Gastrocnemius medialis (tissue), 4 donors: ENCODE measurements at regions not wholly inside any gene's neighbourhood (a gene's known extent, or its start where the extent isn't known, plus 50 kb on each side); places are given as distances from the start of the nearest gene placed in this dataset.
"Not testable (repeated sequence)": the region's sequence is repeated elsewhere in the genome, so short reads cannot be mapped to it uniquely, and the experiment has no call there.

Experiments used
- ATAC-seq, 2 donors: fragments of 150-250 bp; one replicate each; pipeline ENCODE4 v1.9.1; 2016
- DNase-seq, 2 donors: peaks; one replicate each; pipeline ENCODE4 v3.0.0-alpha.2; 2019
- H3K27ac ChIP-seq, 4 donors: fragments of 200-600 bp; sonication (generic); 1 replicate in 1 of 4; 2 replicates in 3 of 4; pipeline ENCODE4 v1.5.1; 2016 to 2018; ENCODE audit warnings: mild to moderate bottlenecking in 2 of 4, moderate library complexity in 1 of 4
- H3K27me3 ChIP-seq, 3 donors: fragments of 200-600 bp; sonication (generic) in 2 of 3; 1 replicate in 1 of 3; 2 replicates in 2 of 3; pipeline versions ENCODE4 v1.5.1 to v1.6.0; 2016 to 2019; ENCODE audit warnings: mild to moderate bottlenecking in 1 of 3, moderate library complexity in 1 of 3
- H3K36me3 ChIP-seq, 2 donors: fragments of 200-600 bp; sonication (generic) in 1 of 2; one replicate each; pipeline ENCODE4 v1.5.1; 2017 to 2018
- H3K4me1 ChIP-seq, 2 donors: fragments of 200-600 bp; sonication (generic) in 1 of 2; one replicate each; pipeline ENCODE4 v1.5.1; 2016 to 2017; ENCODE audit warnings: mild to moderate bottlenecking in 2 of 2
- H3K4me3 ChIP-seq, 4 donors: fragments of 200-600 bp; sonication (generic) in 3 of 4; 1 replicate in 1 of 4; 2 replicates in 3 of 4; pipeline ENCODE4 v1.5.1; 2016 to 2019; ENCODE audit warnings: mild to moderate bottlenecking in 2 of 4
- H3K9me3 ChIP-seq, 3 donors: fragments of 200-600 bp; sonication (generic) in 2 of 3; 1 replicate in 1 of 3; 2 replicates in 2 of 3; pipeline ENCODE4 v1.5.1; 2016 to 2019
- POLR2A ChIP-seq, 2 donors: fragments of 450-650 bp; IDR thresholded peaks; one replicate each; pipeline ENCODE4 v1.6.1; 2017; ENCODE audit warnings: antibody characterized with exemption in 2 of 2, mild to moderate bottlenecking in 2 of 2, moderate library complexity in 2 of 2
- in situ Hi-C, 4 donors: fragments of 200-750 bp; cut with MboI; loops; one replicate each; pipeline versions ENCODE4 v1.15.0 to v1.8.0; 2017; ENCODE audit warnings: low sequenced_read_pairs in 4 of 4
- intact Hi-C: fragments of 100-400 bp; cut with DNase I; formaldehyde crosslinking; loops from one replicate; pipeline ENCODE4 v1.15.1; 2023; ENCODE audit warnings: low total_unique reads
- TF ChIP-seq, protein P1 (sequence below), 5 experiments: fragments of 450-650 bp in 3 of 5; fragments of 200-600 bp in 2 of 5; sonication (generic) in 2 of 5; IDR thresholded peaks in 4 of 5; conservative IDR thresholded peaks in 1 of 5; 1 replicate in 4 of 5; 2 replicates in 1 of 5; pipeline ENCODE4 v1.5.1; 2016 to 2019; ENCODE audit warnings: antibody characterized with exemption in 5 of 5, mild to moderate bottlenecking in 3 of 5, moderate library complexity in 3 of 5

DNA sequence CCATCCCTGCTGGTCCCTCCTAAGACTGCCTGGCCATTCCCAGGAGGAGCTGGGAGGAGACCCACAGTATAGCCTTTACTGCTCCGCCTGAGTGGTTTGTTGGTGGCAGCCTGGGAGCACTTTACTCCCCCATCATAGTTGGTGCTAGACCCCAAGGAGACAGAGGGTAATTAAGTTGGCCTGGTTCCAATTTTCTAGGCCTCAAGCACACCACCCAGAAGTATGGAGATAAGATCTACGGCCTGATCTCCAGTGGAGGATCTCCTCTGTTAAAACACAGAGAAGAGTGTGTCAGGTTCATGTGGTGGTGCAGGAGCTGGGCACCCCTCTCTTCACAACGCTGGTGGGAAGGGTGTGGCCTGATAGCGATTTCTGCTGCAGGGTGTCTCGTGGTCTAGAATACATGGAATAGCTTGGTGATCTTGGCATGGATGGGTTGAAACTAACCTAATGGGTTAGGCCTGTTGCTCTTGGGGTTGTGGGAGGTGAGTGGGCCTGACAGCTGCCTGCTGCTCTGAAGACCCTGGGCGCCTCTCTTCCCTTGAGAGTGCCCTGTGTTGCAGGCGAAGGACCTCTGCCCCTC, 68.5 kb downstream of the FASLG start:
- intact Hi-C loops: no loop called here
- no peaks in the 10 kb centered on the region for H3K36me3 ChIP-seq
- DNase-seq: no peak
- no peak for TF ChIP-seq POLR2A (IDR thresholded peaks at IDR 0.05)
- TF ChIP-seq, protein P1, sequence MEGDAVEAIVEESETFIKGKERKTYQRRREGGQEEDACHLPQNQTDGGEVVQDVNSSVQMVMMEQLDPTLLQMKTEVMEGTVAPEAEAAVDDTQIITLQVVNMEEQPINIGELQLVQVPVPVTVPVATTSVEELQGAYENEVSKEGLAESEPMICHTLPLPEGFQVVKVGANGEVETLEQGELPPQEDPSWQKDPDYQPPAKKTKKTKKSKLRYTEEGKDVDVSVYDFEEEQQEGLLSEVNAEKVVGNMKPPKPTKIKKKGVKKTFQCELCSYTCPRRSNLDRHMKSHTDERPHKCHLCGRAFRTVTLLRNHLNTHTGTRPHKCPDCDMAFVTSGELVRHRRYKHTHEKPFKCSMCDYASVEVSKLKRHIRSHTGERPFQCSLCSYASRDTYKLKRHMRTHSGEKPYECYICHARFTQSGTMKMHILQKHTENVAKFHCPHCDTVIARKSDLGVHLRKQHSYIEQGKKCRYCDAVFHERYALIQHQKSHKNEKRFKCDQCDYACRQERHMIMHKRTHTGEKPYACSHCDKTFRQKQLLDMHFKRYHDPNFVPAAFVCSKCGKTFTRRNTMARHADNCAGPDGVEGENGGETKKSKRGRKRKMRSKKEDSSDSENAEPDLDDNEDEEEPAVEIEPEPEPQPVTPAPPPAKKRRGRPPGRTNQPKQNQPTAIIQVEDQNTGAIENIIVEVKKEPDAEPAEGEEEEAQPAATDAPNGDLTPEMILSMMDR (IDR thresholded peaks at IDR 0.05 in 4 of 5, conservative IDR thresholded peaks at IDR 0.05 in 1 of 5): no peak
- ATAC-seq: no peak
- H3K27ac ChIP-seq: no peak overlapping the region
- in situ Hi-C loops: loop anchor here in 3 of 4 donors (25.0 kb wide), 4 partner anchors 485 to 1110 kb away; partner anchors contain the start of genes CENPL (in 1 of the 3), DARS2 (in 1 of the 3) and TNFSF4 (in 1 of the 3)
- no peaks in the 10 kb centered on the region for H3K4me1 ChIP-seq
- no peaks in the 10 kb centered on the region for H3K9me3 ChIP-seq
- no peaks in the 10 kb centered on the region for H3K27me3 ChIP-seq
- no peak overlapping the region for H3K4me3 ChIP-seq

DNA sequence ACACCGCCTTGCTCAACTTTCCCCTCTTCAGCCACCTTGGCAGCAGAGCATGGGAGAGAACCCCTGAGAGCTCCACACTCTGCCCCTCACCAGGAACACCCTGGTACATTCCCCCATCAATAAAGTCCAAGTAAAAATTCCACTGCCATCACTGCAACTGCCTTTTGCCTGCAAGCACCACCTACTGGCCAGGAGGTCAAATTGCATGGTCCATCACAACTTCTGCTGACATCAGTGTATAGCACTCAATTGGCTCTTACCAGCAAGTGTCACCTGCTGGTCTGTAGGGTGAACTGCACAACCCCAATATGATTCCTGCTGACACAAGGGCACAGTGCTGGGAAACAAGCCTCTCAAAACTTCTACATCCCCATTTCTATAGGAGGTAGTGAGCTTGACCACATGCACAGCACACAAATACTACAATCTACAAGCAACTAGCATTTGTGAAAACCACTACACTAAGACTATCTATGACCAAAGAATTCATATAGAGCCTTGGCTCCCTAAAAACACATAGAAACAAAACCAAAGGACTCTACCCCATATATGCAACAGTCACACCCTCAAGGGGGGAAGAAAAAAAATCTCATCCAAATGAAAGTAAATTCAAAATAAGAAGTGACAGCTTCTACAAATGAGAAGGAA, 69.2 kb downstream of the FASLG start:
- Histone ChIP-seq H3K4me1 (no peaks in the 10 kb centered on the region), H3K27ac (no peak overlapping the region), H3K36me3 (no peaks in the 10 kb centered on the region), H3K4me3 (no peak overlapping the region), H3K9me3 (no peaks in the 10 kb centered on the region), H3K27me3 (no peaks in the 10 kb centered on the region)
- ATAC-seq (no peak), DNase-seq (no peak)
- no peak for TF ChIP-seq POLR2A (IDR thresholded peaks at IDR 0.05)
- TF ChIP-seq, protein P1 (IDR thresholded peaks at IDR 0.05 in 4 of 5, conservative IDR thresholded peaks at IDR 0.05 in 1 of 5): peak in 2 of 5 experiments; percentile 13 to 27
- in situ Hi-C loops: loop anchor here in 3 of 4 donors (25.0 kb wide), 4 partner anchors 484 to 1109 kb away; partner anchors contain the start of genes CENPL (in 1 of the 3), DARS2 (in 1 of the 3) and TNFSF4 (in 1 of the 3)
- intact Hi-C loops: no loop called here

DNA sequence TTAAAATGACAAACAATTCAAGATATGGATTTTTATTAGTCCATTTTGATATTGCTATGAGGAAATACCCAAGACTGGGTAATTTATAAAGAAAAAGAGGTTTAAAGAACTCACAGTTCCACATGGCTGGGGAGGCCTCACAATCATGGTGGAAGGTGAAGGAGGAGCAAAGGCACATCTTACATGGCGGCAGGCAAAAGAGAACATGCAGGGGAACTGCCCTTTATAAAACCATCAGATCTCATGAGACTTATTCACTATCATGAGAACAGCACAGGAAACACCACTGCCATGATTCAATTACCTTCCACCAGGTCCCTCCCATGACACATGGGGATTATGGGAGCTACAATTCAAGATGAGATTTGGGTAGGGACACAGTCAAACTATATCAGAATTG, 69.8 kb downstream of the FASLG start:
- H3K9me3 ChIP-seq, H3K4me3 ChIP-seq, H3K4me1 ChIP-seq, DNase-seq, ATAC-seq, H3K36me3 ChIP-seq, H3K27ac ChIP-seq, intact Hi-C loops, H3K27me3 ChIP-seq: not testable (repeated sequence)
- in situ Hi-C loops: loop anchor here in 3 of 4 donors (25.0 kb wide), 4 partner anchors 484 to 1109 kb away; partner anchors contain the start of genes CENPL (in 1 of the 3), DARS2 (in 1 of the 3) and TNFSF4 (in 1 of the 3)

DNA sequence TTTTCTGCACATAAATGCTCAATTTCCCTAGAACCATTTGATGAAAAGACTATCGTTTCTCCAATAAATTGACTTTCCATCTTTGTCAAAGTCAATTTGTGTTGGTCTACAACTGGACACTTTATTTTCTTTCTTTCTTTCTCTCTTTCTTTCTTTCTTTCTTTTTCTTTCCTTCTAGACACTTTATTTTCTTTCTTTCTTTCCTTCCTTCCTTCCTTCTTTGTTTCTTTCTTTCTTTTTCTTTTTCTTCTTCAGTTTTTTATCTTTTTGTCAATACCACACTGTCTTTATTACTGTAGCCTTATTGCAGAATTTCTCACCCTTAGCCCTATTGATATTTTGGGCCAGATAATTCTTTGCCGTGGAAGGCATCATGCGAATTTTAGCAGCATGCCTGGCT, 73.5 kb downstream of the FASLG start:
- intact Hi-C loops: no loop called here
- DNase-seq: no peak
- no peak overlapping the region for H3K4me3 ChIP-seq
- H3K4me1 ChIP-seq: no peaks in the 10 kb centered on the region
- no peak overlapping the region for H3K27ac ChIP-seq
- TF ChIP-seq, protein P1 (IDR thresholded peaks at IDR 0.05 in 4 of 5, conservative IDR thresholded peaks at IDR 0.05 in 1 of 5): no peak
- no peak for TF ChIP-seq POLR2A (IDR thresholded peaks at IDR 0.05)
- in situ Hi-C loops: loop anchor here in 3 of 4 donors (25.0 kb wide), 4 partner anchors 480 to 1105 kb away; partner anchors contain the start of genes CENPL (in 1 of the 3), DARS2 (in 1 of the 3) and TNFSF4 (in 1 of the 3)
- no peak for ATAC-seq
- H3K27me3 ChIP-seq: no peaks in the 10 kb centered on the region
- H3K9me3 ChIP-seq: no peaks in the 10 kb centered on the region
- no peaks in the 10 kb centered on the region for H3K36me3 ChIP-seq

DNA sequence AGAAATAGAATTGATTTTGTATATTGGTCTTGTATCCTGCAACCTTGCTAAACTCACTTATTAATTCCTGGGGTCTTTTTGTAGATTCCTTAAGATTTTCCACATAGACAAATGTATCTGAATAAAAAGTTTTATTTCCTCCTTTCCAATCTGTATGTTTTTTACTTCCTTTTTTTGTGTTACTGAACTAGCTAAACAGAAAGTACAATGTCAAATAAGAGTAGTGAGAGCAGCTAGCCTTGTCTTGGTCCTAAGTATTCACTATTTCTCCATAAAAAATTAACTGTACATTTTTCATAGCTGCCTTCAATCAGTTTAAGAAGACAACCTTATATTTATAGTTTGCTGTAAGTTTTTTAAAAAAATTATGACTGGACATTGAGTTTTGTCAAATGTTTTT, 74.9 kb downstream of the FASLG start:
- in situ Hi-C loops: loop anchor here in 3 of 4 donors (25.0 kb wide), 4 partner anchors 478 to 1103 kb away; partner anchors contain the start of genes CENPL (in 1 of the 3), DARS2 (in 1 of the 3) and TNFSF4 (in 1 of the 3)
- H3K36me3 ChIP-seq: no peaks in the 10 kb centered on the region
- TF ChIP-seq, protein P1 (IDR thresholded peaks at IDR 0.05 in 4 of 5, conservative IDR thresholded peaks at IDR 0.05 in 1 of 5): no peak
- TF ChIP-seq POLR2A (IDR thresholded peaks at IDR 0.05): no peak

More for the DNA sequence above, 74.9 kb downstream of the FASLG start:
- Histone ChIP-seq H3K27ac (no peak overlapping the region), H3K9me3 (no peaks in the 10 kb centered on the region), H3K4me1 (no peaks in the 10 kb centered on the region), H3K4me3 (no peak overlapping the region), H3K27me3 (no peaks in the 10 kb centered on the region)
- ATAC-seq: no peak
- no peak for DNase-seq
- intact Hi-C loops: no loop called here
